OCI-LY3 (cell line): ENCODE measurements at regions not wholly inside any gene's neighbourhood (a gene's known extent, or its start where the extent isn't known, plus 50 kb on each side); places are given as distances from the start of the nearest gene placed in this dataset.

Experiments
- H2AFZ ChIP-seq: fragments of 200-600, 300-600 bp; shearing (Covaris generic); 2 replicates; pipeline ENCODE4 v1.6.0; 2014; ENCODE audit warnings: antibody characterized with exemption, low read depth, low read length
- H3K27ac ChIP-seq: fragments of 200-600, 300-600 bp; sonication (generic); 2 replicates; pipeline ENCODE4 v1.5.1; 2014; ENCODE audit warnings: mild to moderate bottlenecking, low read length, moderate library complexity, mixed read lengths
- H3K27me3 ChIP-seq: fragments of 200-600, 300-600 bp; sonication (generic); 2 replicates; pipeline ENCODE4 v1.6.1; 2014; ENCODE audit warnings: low read depth, low read length, mixed read lengths
- H3K36me3 ChIP-seq: fragments of 200-600, 300-600 bp; sonication (generic); replicated peaks from 2 replicates; pipeline ENCODE3; 2014; ENCODE audit warnings: low read depth, low read length, mixed read lengths
- H3K4me1 ChIP-seq: fragments of 300-600, 200-600 bp; sonication (generic); 2 replicates; pipeline ENCODE4 v1.6.1; 2014; ENCODE audit warnings: low read length, mixed read lengths
- H3K4me2 ChIP-seq: fragments of 200-600, 300-600 bp; sonication (generic); 2 replicates; pipeline ENCODE4 v1.6.1; 2014; ENCODE audit warnings: low read length, mixed read lengths
- H3K4me3 ChIP-seq: fragments of 300-600, 200-600 bp; sonication (generic); 2 replicates; pipeline ENCODE4 v1.5.1; 2014; ENCODE audit warnings: antibody characterized with exemption, mild to moderate bottlenecking, low read length, moderate library complexity
- H3K79me2 ChIP-seq: fragments of 300-600, 200-600 bp; shearing (Covaris generic); 2 replicates; pipeline ENCODE4 v1.6.1; 2014; ENCODE audit warnings: mild to moderate bottlenecking, low read length, mixed read lengths
- H3K9ac ChIP-seq: fragments of 300-600, 200-600 bp; shearing (Covaris generic); 2 replicates; pipeline ENCODE4 v1.6.0; 2014; ENCODE audit warnings: mild to moderate bottlenecking, low read length, moderate library complexity
- H3K9me3 ChIP-seq: fragments of 200-600, 300-600 bp; shearing (Covaris generic); 2 replicates; pipeline ENCODE4 v1.6.1; 2014; ENCODE audit warnings: low read length, mixed read lengths; ENCODE audit not compliant: insufficient read depth
- H4K20me1 ChIP-seq: fragments of 200-600, 300-600 bp; sonication (generic); 2 replicates; pipeline ENCODE4 v1.6.1; 2016; ENCODE audit warnings: low read length, mixed read lengths; ENCODE audit not compliant: insufficient read depth
- EZH2phosphoT487 ChIP-seq: fragments of 200-600 bp; shearing (Covaris generic); IDR thresholded peaks from 2 replicates; pipeline ENCODE4 v1.6.1; 2018; ENCODE audit warnings: antibody characterized with exemption, mixed run types, low read depth
- TF ChIP-seq, protein P1 (sequence below): fragments of 200-600, 300-600 bp; sonication (generic); IDR thresholded peaks from 2 replicates; pipeline ENCODE4 v1.5.1; 2014; ENCODE audit warnings: antibody characterized with exemption, low read length, low read depth

DNA sequence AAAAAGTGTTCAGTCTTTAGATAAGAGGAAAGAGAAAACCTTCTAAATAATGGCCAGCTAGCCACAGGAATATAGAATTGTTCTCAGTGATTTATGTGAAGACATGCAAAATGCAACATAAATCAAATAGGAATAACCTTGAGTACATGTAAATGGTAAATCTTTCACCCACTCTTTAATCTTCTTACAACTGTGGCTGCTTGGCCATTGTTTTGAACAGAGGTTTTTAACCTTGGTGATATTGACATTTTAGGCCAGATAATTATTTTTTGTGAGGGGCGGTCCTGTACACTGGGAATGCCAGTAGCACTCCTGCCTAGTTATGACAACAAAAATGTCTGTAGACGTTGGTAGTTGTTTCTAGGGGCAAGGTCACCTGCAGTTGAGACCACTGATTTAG is 479.9 kb upstream of the NOVA1 start:
- no peak for TF ChIP-seq EZH2phosphoT487
- TF ChIP-seq, protein P1, sequence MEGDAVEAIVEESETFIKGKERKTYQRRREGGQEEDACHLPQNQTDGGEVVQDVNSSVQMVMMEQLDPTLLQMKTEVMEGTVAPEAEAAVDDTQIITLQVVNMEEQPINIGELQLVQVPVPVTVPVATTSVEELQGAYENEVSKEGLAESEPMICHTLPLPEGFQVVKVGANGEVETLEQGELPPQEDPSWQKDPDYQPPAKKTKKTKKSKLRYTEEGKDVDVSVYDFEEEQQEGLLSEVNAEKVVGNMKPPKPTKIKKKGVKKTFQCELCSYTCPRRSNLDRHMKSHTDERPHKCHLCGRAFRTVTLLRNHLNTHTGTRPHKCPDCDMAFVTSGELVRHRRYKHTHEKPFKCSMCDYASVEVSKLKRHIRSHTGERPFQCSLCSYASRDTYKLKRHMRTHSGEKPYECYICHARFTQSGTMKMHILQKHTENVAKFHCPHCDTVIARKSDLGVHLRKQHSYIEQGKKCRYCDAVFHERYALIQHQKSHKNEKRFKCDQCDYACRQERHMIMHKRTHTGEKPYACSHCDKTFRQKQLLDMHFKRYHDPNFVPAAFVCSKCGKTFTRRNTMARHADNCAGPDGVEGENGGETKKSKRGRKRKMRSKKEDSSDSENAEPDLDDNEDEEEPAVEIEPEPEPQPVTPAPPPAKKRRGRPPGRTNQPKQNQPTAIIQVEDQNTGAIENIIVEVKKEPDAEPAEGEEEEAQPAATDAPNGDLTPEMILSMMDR: no peak
- Histone ChIP-seq H3K4me3 (no peak overlapping the region), H2AFZ (no peak overlapping the region), H3K4me2 (no peak overlapping the region), H3K4me1 (no peaks in the 10 kb centered on the region), H3K9ac (no peak overlapping the region), H3K36me3 (no peaks in the 10 kb centered on the region), H3K27ac (no peak overlapping the region), H4K20me1 (no peaks in the 10 kb centered on the region), H3K9me3 (no peaks in the 10 kb centered on the region), H3K27me3 (no peaks in the 10 kb centered on the region), H3K79me2 (no peaks in the 10 kb centered on the region)

DNA sequence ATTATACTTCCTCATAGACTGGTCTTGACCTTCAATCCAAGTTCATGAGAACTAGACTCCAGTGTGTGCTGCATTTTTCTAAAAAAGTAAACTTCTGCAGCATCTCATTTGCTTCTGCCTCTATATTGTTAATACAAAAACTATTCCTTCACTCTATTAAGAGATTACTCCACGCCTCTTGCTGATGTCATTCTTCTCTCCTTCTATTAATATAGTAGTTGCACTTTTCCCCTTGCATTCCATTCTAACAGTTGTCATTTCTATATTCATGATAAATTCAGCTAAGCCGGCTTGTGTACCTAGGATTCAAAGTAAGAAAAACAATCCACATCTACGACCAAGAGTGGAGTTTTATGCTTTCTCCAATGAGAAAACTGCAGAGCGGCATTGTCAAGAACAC is 480.4 kb upstream of the NOVA1 start:
- H3K27ac ChIP-seq: no peak overlapping the region
- TF ChIP-seq EZH2phosphoT487: no peak
- TF ChIP-seq, protein P1: no peak
- H3K9me3 ChIP-seq: no peaks in the 10 kb centered on the region
- H3K4me3 ChIP-seq: no peak overlapping the region
- no peaks in the 10 kb centered on the region for H3K4me1 ChIP-seq
- H3K9ac ChIP-seq: no peak overlapping the region
- no peaks in the 10 kb centered on the region for H3K36me3 ChIP-seq
- H3K4me2 ChIP-seq: no peak overlapping the region
- no peak overlapping the region for H2AFZ ChIP-seq
- H3K79me2 ChIP-seq: no peaks in the 10 kb centered on the region
- H4K20me1 ChIP-seq: no peaks in the 10 kb centered on the region
- H3K27me3 ChIP-seq: no peaks in the 10 kb centered on the region

DNA sequence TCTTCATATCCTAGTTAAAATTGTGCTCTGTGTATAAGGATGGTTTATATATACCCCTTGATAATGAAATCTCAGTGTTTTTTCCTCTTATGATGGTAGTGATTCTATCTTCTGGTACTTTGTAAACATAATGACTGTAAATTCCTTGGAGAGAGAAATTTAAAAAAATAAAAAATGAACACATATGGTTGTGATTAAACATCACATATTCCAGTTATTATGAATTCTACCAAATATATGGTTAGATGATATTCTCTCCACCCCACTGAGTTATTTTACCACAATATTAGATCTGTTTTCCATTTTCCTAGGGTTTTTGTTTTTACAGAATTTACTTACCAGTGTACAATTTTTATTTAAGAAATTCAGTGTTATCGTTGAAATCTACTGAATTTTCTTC is 481.9 kb upstream of the NOVA1 start:
- Histone ChIP-seq H3K4me2 (no peak overlapping the region), H2AFZ (no peak overlapping the region), H3K27ac (no peak overlapping the region), H3K4me3 (no peak overlapping the region), H3K36me3 (no peaks in the 10 kb centered on the region), H3K9me3 (no peaks in the 10 kb centered on the region), H3K79me2 (no peaks in the 10 kb centered on the region), H4K20me1 (no peaks in the 10 kb centered on the region), H3K9ac (no peak overlapping the region), H3K27me3 (no peaks in the 10 kb centered on the region), H3K4me1 (no peaks in the 10 kb centered on the region)
- no peak for TF ChIP-seq EZH2phosphoT487
- TF ChIP-seq, protein P1: no peak

DNA sequence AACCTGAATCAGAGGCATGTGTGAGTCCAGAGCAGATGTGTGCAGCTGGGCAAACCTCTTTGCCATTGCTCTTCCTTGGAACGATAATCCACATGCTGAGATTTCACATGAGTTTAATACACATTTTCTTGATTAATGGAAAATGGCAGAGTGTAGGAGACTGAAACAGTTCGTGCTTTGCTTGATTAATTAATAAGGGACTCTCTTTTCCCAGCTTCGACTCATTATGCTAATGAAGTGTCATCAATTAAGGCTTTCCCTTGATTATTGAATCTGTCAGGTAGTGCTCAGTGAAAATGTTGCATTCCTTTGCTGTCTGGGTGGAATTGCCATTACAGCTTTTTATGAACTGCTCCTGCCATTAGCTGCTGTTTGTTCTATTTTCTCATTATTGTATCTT is 487.7 kb upstream of the NOVA1 start:
- H3K4me3 ChIP-seq: no peak overlapping the region
- H3K27ac ChIP-seq: no peak overlapping the region

More for the DNA sequence above, 487.7 kb upstream of the NOVA1 start:
- TF ChIP-seq EZH2phosphoT487: no peak
- TF ChIP-seq, protein P1: no peak
- H3K4me1 ChIP-seq: no peaks in the 10 kb centered on the region
- no peaks in the 10 kb centered on the region for H3K36me3 ChIP-seq
- H3K79me2 ChIP-seq: no peaks in the 10 kb centered on the region
- H2AFZ ChIP-seq: no peak overlapping the region
- H4K20me1 ChIP-seq: no peaks in the 10 kb centered on the region
- no peaks in the 10 kb centered on the region for H3K9me3 ChIP-seq
- H3K9ac ChIP-seq: no peak overlapping the region
- no peaks in the 10 kb centered on the region for H3K27me3 ChIP-seq
- no peak overlapping the region for H3K4me2 ChIP-seq
